ENCODE measurements at regions not wholly inside any gene's neighbourhood (a gene's known extent, or its start where the extent isn't known, plus 50 kb on each side); places are given as distances from the start of the nearest gene placed in this dataset.
"Not testable (repeated sequence)": the region's sequence is repeated elsewhere in the genome, so short reads cannot be mapped to it uniquely, and the experiment has no call there.

- not testable (repeated sequence) for H3K4me1 Mint-ChIP-seq, H3K27ac Mint-ChIP-seq
Measured at GRCh38 chr16:35169324-35169723, 1709.9 kb downstream of the TP53TG3F start.

DNA sequence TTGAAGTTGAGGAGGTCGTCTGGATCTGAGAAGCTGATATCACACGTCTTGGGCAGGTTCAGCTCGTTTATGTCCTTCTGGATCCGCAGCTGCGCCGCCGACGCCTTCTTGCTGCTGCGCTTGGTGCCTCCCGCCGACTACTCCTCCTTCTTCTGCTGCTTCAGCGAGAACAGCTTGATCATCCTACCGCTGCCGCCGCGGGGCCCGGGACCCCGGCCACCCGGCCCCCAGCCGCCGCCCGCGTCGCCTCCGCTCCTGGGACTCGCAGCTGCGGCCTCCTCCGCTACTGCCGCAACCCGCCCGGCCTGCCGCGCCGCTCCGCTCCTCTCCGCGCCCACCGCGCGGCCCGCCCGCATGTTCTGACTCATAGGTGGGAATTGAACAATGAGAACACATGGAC is 1710.6 kb downstream of the TP53TG3F start:
- no CpG with 5 or more reads among the region's 42 CpGs for WGBS (ENCODE audit: extremely low coverage, insufficient read length, low lambda C conversion rate)
- H4K20me1 ChIP-seq (ENCODE audit: control insufficient read depth, insufficient read depth, insufficient read length); H3K4me1 ChIP-seq (ENCODE audit: insufficient read depth, low read length); H3K14ac ChIP-seq (ENCODE audit: insufficient read depth, low read length); H2AFZ ChIP-seq (ENCODE audit: low read length); H3K79me2 ChIP-seq (ENCODE audit: insufficient read depth, low read length); H2BK15ac ChIP-seq (ENCODE audit: low read depth, low read length); H3K27me3 ChIP-seq (ENCODE audit: insufficient read depth, low read length); H2BK120ac ChIP-seq (ENCODE audit: low read depth, low read length, poor library complexity, severe bottlenecking); H2BK20ac ChIP-seq (ENCODE audit: low read depth, low read length, poor library complexity, severe bottlenecking); H4K5ac ChIP-seq (ENCODE audit: insufficient read length, low read depth, low read length); H2BK5ac ChIP-seq (ENCODE audit: insufficient read length, low read length); H3K4me3 Mint-ChIP-seq; H3K23me2 ChIP-seq (ENCODE audit: insufficient read length, low read depth, low read length, poor library complexity, severe bottlenecking); H3T11ph ChIP-seq (ENCODE audit: low read length); H3K4me1 Mint-ChIP-seq; H3K27ac ChIP-seq (ENCODE audit: insufficient read length, low read depth, low read length); H3K18ac ChIP-seq (ENCODE audit: insufficient read length, low read depth, low read length); H4K8ac ChIP-seq (replicated peaks; ENCODE audit: insufficient read length, low read depth, low read length); H3K4me2 ChIP-seq (ENCODE audit: insufficient read depth, insufficient read length, low read length); H3K4ac ChIP-seq (ENCODE audit: low read depth, low read length); H3K56ac ChIP-seq (ENCODE audit: insufficient read length, low read depth, low read length); DNase-seq; H3K23ac ChIP-seq (ENCODE audit: insufficient read length, low read depth, low read length); H3K79me1 ChIP-seq (ENCODE audit: insufficient read depth, low read depth, low read length, poor library complexity, severe bottlenecking); H3K27me3 Mint-ChIP-seq (ENCODE audit: low read depth); H2BK12ac ChIP-seq (ENCODE audit: insufficient read length, low read depth, low read length); H2AK5ac ChIP-seq (ENCODE audit: insufficient read length, low read length); H4K91ac ChIP-seq (ENCODE audit: insufficient read length, low read depth, low read length); H3K27ac Mint-ChIP-seq; H3K9ac ChIP-seq (ENCODE audit: extremely low read depth, insufficient read length, low read length): not testable (repeated sequence)
- peaks cover 5 to 11% (median 10%) of the 10 kb centered on the region in 3 experiments; a peak in 6 of 7 replicates for H3K36me3 Mint-ChIP-seq (ENCODE audit: insufficient read depth in 1 of 3, low read depth in 3 of 3)
- H3K9me3 Mint-ChIP-seq, result peaks cover 72 to 80% of the 10 kb centered on the region in 2 experiments
- H3K9me3 ChIP-seq (ENCODE audit: control insufficient read depth, low read depth, low read length), result peaks cover 54% of the 10 kb centered on the region

More at GRCh38 chr16:35169324-35169723, 1709.9 kb downstream of the TP53TG3F start:
- not testable (repeated sequence) for H2BK120ac ChIP-seq (ENCODE audit: low read depth, low read length, poor library complexity, severe bottlenecking); H3K56ac ChIP-seq (ENCODE audit: insufficient read length, low read depth, low read length); H2BK5ac ChIP-seq (ENCODE audit: insufficient read length, low read length); H3K27me3 Mint-ChIP-seq (ENCODE audit: low read depth); H3K79me1 ChIP-seq (ENCODE audit: insufficient read depth, low read depth, low read length, poor library complexity, severe bottlenecking); H3K79me2 ChIP-seq (ENCODE audit: insufficient read depth, low read length); H3K27me3 ChIP-seq (ENCODE audit: insufficient read depth, low read length); H3K4ac ChIP-seq (ENCODE audit: low read depth, low read length); H2BK12ac ChIP-seq (ENCODE audit: insufficient read length, low read depth, low read length); H4K91ac ChIP-seq (ENCODE audit: insufficient read length, low read depth, low read length); H3K4me1 ChIP-seq (ENCODE audit: insufficient read depth, low read length); H4K5ac ChIP-seq (ENCODE audit: insufficient read length, low read depth, low read length); H3K23me2 ChIP-seq (ENCODE audit: insufficient read length, low read depth, low read length, poor library complexity, severe bottlenecking); H3K18ac ChIP-seq (ENCODE audit: insufficient read length, low read depth, low read length); H2BK20ac ChIP-seq (ENCODE audit: low read depth, low read length, poor library complexity, severe bottlenecking); H2BK15ac ChIP-seq (ENCODE audit: low read depth, low read length); H2AK5ac ChIP-seq (ENCODE audit: insufficient read length, low read length); H3K4me3 Mint-ChIP-seq; H3K14ac ChIP-seq (ENCODE audit: insufficient read depth, low read length); H3K4me2 ChIP-seq (ENCODE audit: insufficient read depth, insufficient read length, low read length); H4K8ac ChIP-seq (replicated peaks; ENCODE audit: insufficient read length, low read depth, low read length); H3K23ac ChIP-seq (ENCODE audit: insufficient read length, low read depth, low read length); H3T11ph ChIP-seq (ENCODE audit: low read length); H2AFZ ChIP-seq (ENCODE audit: low read length); DNase-seq; H3K9ac ChIP-seq (ENCODE audit: extremely low read depth, insufficient read length, low read length); H4K20me1 ChIP-seq (ENCODE audit: control insufficient read depth, insufficient read depth, insufficient read length); H3K27ac ChIP-seq (ENCODE audit: insufficient read length, low read depth, low read length)
- H3K9me3 Mint-ChIP-seq, result peaks cover 73 to 79% of the 10 kb centered on the region in 2 experiments
- H3K36me3 Mint-ChIP-seq (ENCODE audit: insufficient read depth in 1 of 3, low read depth in 3 of 3), result peaks cover 5 to 11% (median 10%) of the 10 kb centered on the region in 3 experiments; a peak in 6 of 7 replicates
- no CpG with 5 or more reads among the region's 14 CpGs for WGBS (ENCODE audit: extremely low coverage, insufficient read length, low lambda C conversion rate)
- peaks cover 48% of the 10 kb centered on the region for H3K9me3 ChIP-seq (ENCODE audit: control insufficient read depth, low read depth, low read length)

Data from H9 (cell line).